Activated gamma-delta T cell (primary cell): ENCODE measurements at regions not wholly inside any gene's neighbourhood (a gene's known extent, or its start where the extent isn't known, plus 50 kb on each side); places are given as distances from the start of the nearest gene placed in this dataset.

Experiments used
- DNase-seq: peaks from one replicate; lab custom pipeline; 2025; lab: John Stamatoyannopoulos, UW

GRCh38 chr5:38029397-38030065 lies 189.7 kb upstream of the GDNF start:
- no peak for DNase-seq

DNA sequence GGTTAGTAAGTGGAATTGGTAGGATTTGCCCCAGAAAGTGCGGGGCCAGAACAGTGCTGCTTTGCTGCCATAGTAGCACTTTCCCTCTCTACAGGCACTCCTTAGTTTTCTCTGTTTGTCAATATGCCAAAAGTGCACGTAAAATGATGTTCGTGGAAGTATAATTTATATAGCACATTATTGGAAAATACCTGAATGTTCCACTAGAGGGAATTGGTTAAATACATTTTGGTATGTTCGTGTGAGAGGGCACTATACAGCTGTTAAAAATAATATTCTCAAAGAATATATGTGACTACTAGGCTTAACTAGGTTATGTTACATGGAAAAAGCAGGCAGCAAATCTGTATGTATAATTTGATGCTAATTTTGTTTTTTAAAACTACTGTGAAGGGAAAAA lies 184.0 kb upstream of the GDNF start:
- no peak for DNase-seq

DNA sequence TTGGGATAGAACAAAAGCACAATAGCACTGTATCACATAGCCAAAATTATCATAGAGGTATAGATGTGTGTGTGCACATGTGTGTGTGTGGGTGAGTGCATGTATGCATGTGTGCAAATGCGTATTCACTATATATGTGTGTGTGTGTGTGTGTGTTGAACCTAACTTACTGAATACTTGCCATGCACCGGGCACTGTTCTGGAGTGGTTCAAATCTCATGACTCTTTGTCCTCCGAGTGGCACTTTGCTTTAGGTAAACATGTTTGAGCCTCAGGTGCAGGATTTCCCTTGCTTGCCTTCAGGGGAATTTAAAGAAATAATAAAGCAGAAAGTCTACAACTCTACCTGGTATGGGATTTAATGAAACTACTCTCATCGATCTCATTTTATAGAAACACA lies 183.5 kb upstream of the GDNF start:
- DNase-seq: no peak

DNA sequence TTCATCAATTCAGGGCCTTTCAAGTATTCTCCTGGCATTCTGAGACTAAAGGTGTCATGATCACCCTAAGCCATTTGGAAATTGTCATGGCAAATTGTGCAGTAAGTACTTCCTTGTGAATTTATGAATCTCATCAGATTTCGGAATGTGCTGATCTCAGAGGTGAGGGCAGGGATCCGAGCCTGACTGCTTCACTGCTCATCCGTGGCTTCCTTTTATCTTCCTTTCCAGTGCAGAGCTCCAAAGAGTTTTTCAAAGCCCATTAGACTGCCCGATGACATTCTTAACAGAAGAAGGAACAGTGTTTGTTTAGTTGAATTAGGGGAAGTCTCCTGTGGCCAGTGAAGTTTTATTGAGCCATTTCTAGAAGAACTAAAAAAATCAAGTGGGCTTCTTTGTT lies 182.8 kb upstream of the GDNF start:
- no peak for DNase-seq

GRCh38 chr5:38018016-38018415 lies 178.2 kb upstream of the GDNF start:
- no peak for DNase-seq

GRCh38 chr5:38013107-38013506 lies 173.3 kb upstream of the GDNF start:
- no peak for DNase-seq

- DNase-seq: no peak
These were observed 171.9 kb upstream of the GDNF start for GRCh38 chr5:38011668-38012188.

GRCh38 chr5:38009749-38010358 lies 170.0 kb upstream of the GDNF start:
- DNase-seq: no peak

- DNase-seq: no peak
These were observed 168.4 kb upstream of the GDNF start for GRCh38 chr5:38008198-38008597.

GRCh38 chr5:37999593-37999992 lies 159.8 kb upstream of the GDNF start:
- DNase-seq: no peak

GRCh38 chr5:37996918-37997317 lies 157.1 kb upstream of the GDNF start:
- DNase-seq: no peak

DNA sequence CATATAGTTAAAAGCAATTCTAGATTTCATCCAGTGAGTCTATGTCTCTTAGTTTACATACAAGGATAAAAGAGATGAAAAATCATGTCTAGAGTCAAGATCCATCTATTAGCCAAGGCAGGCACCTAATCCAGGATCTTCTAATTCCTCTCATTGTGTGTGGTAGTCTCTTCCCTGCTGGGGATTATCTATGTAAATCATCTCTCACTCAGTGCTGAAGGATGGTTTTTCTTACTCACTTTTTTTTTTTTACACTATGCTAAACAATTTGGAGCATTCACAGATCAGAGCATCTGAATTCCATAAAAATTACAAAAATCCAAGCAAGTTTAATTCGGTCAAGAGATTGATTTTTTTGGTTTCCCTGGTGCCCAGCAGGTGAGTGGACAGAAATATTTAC lies 154.9 kb upstream of the GDNF start:
- DNase-seq: no peak

DNA sequence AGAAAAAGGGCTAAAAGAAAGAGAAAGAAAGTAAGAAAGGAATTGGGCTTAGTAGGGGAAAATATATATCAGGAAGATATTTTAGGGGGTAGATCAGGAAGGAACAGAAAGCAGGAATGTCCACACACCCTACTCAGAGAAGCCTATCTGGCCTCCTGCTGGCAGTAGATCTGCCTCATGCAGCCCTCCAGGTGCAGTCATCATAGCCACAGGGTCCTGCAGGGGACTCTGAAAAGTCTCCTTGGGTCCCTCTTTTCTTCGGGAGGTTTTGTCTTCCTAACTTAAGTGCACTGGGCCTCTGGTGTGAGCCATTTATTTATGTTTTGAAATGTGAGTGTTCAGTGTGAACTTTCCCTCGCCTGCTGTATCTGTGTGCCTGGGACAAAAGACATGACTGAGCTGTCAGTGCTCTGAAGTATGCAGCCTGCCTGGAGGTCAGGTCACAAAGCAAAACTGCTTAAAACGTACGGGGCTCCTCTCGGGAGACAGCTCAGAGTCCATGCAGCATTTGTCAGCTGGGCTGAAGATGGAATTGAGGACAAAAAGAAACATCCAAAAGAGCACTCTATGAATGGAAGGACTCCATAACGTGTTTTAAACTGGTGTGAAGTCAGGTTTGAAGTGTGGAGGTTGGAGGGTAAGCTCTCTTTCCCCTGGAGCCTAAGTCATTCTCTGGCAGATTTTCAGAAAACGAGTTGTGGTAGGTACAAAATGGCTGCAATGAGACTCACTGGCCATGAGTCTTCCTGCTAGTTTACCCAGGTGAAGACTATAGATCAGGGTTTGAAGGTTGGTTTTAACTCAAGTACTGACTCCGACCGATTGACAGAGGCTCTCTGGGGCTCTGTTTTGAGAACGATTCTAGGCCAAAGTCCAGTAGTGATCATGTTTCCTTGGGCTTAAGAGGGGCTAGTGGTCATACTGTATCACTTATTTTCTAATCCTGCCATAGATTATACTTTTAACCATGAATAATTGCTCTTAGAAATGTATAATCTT lies 151.8 kb upstream of the GDNF start:
- no peak for DNase-seq

GRCh38 chr5:37989884-37990283 lies 150.0 kb upstream of the GDNF start:
- DNase-seq: no peak

DNA sequence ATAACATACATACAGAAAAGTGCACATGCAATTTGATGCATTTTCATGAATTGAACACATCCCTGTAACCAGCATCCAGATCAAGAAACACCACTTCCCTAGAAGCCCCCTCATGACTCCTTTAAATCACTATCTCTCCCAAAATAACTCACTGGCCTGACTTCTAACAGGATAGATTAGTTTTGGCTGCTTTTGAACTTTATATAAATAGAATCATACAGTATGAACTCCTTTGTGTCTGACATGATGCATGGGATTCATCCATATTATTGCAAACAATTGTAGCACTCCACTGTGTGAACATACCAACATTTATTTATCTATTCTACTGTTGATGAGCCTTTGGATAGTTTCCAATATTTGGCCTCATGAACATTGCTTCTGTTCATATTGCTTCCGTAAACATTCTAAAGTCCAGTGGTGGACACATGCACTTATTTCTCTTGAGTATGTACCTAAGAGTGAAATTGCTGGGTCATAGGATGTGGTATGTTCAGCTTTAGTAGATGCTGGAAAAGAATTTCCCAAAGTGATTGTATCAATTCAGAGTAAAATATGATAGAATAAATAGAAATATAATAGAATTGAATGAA lies 148.7 kb upstream of the GDNF start:
- no peak for DNase-seq

GRCh38 chr5:37984300-37984699 lies 144.5 kb upstream of the GDNF start:
- no peak for DNase-seq

DNA sequence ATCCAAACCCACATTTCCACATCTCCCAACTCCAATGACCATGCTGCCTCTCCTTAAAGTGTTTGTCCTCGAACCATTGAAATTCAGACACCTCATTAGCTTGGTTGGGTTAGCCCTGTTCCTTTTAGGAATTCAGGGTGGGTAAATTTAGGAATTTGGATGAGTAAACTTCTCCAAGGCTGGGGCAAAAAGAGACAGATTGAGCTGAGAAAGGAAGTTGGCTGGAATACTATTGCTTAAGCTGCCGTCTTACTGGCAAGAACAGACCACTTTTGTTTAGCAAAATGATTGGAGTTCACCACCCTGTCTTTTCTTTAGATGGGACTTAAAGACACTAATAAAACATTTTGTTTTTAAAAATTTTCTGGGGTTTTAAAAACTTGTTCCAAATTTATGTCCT lies 143.6 kb upstream of the GDNF start:
- DNase-seq: no peak

- DNase-seq: no peak
These were observed 139.7 kb upstream of the GDNF start for GRCh38 chr5:37979559-37979958.

DNA sequence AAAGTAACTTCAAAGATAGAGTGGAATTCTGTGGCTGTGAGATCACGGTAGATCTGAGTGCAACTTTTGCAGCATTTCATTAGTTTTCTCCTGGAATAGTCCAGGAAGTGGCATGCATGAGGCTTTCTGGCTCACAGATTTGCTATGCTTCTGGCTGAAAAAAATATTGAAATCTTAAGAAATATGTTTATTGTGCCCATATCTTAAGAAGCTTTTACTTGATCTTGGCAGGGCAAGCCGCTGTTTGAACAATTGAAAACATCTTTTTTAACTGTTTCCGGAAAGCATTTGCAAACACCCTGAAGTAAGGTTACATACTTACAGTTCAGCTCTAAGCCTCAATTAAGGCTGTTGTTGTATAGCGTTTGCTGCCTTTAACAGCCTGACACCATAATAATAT lies 135.7 kb upstream of the GDNF start:
- DNase-seq: no peak

GRCh38 chr5:37971483-37972024 lies 131.7 kb upstream of the GDNF start:
- DNase-seq: no peak

DNA sequence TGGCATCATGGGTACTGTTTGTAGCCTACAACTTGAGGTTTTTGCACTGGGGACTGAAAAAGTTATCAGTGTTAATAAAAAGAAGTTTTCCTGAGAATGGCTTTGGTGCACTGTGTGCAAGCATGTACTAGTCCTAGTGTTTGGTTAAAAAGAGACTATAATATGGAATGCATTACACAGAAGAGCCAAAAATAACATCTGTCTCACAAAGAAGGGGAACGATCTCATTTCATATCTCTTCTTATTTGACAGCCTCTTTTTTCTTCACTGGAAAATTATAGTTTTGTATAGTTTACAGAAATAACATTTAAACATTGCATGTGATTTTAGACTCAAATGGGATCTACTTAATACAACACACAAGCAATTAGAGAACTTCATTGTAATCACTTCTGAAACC lies 127.0 kb upstream of the GDNF start:
- no peak for DNase-seq

- no peak for DNase-seq
These were observed 126.5 kb upstream of the GDNF start for GRCh38 chr5:37966291-37966690.
